HG03045 (cell line): ENCODE measurements at regions not wholly inside any gene's neighbourhood (a gene's known extent, or its start where the extent isn't known, plus 50 kb on each side); places are given as distances from the start of the nearest gene placed in this dataset.

Experiments used
- ATAC-seq: cut with Tn5 transposase; IDR thresholded peaks from one replicate; pipeline ENCODE4 v1.9.1; 2021; ENCODE audit warnings: mild to moderate bottlenecking, moderate library complexity; ENCODE audit not compliant: unreplicated experiment

DNA sequence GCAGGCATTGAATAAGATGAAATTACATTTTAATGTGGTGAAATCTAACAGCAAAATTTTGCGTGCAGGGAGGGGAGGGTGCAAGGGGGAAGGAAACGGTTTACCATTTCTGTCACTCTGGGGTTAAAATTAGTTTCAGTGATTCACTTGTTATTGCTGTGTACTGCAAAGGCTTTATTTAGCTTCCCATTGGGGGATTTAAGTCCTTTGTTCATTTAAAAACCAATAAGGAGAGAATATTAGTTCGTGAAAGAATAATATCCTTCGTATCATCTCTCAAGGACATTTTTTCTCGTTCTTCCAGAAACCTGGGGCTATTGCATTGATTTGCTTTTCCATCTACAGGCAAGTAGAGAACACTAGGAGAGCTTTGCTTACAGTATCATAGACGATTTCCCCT lies 667.8 kb upstream of the RGMB start:
- ATAC-seq, result no peak

DNA sequence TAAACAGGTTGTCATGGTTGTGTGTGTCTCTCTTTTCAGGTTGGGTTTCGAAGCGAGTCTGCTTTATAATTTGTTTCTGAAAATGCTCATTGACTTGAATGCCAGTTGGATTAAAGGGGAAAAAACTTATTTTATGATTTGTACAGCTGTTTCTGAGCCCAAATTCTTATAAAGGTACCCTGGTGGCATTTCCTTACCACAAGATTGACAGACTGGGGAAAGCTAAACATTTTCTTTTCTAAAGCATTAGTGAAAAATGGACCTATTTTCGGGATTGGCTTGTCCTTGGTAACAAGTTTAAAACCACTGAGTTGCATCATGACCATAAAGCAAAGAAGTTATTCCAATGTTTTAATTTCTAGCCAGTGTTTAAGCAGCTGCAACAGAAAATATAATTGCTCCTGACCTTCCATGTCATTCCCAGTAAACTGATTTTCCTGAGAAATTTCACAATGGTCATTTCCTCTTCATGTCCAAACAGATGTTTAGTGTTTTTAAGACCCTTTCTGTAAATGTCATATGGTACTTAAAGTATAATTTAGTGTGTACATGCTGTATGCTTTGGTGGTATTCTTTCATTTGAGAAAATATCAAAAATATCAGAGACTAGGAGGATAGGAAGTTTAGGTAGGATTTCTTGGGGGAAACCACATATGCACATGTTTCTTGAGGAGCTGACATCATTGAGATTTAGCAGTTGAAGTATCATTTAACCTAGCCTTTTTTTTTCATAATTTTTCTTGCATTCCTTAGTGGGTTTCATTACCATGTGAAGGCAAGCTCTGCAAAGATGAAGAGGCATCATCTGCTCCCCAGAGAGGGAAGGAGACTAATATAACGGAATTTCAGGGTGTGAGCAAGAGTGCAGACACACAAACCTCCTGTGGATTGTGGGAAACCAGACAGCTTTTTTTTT lies 667.1 kb upstream of the RGMB start:
- no peak for ATAC-seq

GRCh38 chr5:98108497-98108896 lies 665.0 kb upstream of the RGMB start:
- ATAC-seq, result no peak

- no peak for ATAC-seq
Measured at GRCh38 chr5:98109561-98110006, 663.9 kb upstream of the RGMB start.

GRCh38 chr5:98110282-98110691 lies 663.2 kb upstream of the RGMB start:
- no peak for ATAC-seq

- ATAC-seq, result no peak
Measured at GRCh38 chr5:98110791-98111190, 662.7 kb upstream of the RGMB start.

DNA sequence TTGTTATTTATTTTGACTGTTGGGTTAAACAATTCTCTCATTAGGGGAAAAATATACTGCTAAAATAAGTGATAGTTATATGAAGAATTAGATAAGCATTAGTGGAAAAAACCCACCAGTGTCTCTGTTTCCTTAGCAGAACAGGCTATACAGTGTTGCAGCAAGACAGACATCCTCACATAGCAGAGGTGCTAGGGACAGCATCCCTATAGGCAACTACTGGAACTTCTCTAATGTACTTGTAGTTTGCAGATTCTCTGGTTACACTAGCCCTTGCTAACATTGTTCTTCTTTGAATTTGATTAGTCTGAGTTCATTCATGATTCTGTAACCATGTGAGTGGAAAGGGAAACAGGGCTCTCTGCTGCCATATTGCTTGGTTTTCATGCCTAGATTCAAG lies 661.8 kb upstream of the RGMB start:
- ATAC-seq, result no peak

DNA sequence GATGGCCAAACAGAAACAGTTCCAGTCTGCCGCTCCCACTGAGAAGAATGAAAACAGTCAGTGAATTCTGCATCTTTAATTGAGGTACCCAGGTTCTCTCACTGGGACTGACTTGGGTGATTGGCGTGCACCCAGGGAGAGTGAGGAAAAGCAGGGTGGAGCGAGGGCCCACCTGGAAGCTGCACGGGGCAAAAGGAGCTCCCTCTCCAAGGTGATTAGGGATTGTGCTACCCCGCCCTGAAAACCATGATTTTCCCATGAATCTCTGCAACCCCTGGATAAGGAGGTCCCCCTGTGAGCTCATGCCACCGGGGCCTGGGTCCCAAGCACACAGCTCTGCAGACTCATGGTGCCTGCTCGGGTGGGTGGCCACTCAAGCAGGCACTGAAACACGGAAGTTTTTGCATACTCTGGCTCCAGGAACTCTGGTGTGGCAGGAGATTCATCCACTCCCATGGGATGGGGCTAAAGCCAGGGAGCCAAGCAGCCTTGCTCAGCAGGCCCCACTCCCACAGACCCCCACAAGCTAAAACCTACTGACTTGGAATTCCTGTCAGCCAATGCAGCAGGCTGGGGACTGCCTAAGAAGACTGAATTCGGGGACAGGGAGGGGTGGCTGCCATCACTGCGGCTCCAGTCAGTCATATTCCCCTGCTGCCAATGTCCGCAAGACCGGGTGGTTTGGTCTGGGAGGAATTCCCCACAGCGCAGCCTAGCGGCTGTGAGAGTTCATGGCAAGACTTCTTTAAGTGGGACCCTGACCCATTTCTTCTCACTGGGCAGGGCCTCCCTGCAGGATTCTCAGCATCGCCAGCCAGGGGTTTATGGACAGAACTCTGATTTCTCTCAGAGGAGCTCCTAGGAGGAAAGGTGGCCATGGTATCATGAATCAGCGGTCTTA lies 652.2 kb upstream of the RGMB start:
- ATAC-seq, result no peak

DNA sequence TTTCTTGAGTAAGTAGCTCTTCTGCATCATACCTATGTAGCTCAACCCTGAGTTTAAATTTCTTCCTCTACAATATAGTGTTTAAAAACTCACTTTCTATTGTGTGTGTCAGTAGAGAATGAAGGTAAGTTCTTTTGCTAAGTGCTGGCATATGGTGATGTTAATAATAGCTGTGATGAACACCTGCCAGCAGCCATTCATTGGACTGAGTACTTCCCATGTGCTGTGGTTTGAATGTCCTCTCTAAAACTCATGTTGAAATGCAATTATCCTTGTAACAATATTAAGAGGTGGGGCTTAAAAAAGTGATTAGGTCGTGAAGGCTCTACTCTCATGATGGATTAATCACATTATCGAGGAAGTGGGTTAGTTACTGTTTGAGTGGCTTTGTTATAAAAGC lies 645.2 kb upstream of the RGMB start:
- no peak for ATAC-seq

DNA sequence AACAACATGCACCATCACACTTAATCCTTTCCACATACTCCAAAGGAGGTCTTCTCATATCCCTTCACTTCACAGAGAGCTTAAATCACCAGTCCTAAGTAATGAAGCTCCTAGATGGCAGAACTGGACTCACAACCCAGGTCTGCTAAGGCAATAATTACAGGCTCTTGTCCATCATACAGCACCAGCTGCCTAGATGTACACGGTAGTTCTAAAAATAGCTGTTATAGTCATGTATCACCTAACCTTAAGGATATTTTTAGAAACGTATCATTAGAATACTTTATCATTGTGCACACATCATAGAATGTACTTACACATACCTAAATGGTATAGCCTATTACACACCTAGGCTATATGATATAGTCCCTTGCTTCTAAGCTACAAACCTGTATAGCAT lies 644.6 kb upstream of the RGMB start:
- ATAC-seq, result no peak

GRCh38 chr5:98130261-98131035 lies 643.0 kb upstream of the RGMB start:
- ATAC-seq, result no peak

- ATAC-seq, result no peak
Measured at GRCh38 chr5:98144116-98144515, 629.3 kb upstream of the RGMB start.

GRCh38 chr5:98144710-98145109 lies 628.8 kb upstream of the RGMB start:
- no peak for ATAC-seq

DNA sequence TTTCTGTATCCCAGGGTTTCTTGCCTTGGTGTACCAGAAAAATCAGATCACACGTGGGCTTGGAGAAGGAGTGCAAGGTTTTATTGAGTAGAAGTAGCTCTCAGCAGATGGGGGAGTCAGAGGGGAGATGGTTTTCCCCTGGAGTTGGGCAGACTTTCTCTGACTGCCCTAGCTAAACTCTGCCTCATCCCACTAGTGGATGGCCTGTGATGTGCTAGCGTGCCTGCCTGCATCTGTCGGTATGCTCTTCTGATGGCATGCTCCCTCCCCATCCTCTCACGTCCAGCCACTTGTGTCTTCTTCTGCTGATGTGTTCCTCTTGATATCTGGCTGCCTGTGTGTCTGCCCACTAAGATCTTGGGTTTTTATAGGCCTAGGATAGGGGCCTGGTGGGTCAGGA lies 616.1 kb upstream of the RGMB start:
- ATAC-seq, result no peak

DNA sequence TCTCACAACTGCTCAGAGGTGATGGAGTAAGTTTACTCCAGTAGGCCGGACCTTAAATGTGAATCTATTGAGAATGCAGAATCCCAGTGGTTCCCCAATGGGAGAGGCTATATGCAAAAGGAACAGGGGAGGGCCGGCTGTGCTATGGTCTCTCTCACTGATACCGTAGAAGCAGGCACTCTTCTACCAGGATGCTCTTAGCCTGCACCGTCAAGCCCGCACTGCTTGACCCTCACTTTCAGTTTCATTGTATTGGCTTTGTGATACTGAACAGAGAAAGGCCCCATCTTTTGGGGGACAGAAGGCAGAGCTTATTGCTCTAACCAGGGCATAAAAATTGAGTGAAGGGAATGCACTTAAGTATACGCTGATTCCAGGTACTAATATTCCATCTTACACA lies 615.0 kb upstream of the RGMB start:
- no peak for ATAC-seq

- no peak for ATAC-seq
Measured at GRCh38 chr5:98163796-98164493, 609.5 kb upstream of the RGMB start.

GRCh38 chr5:98168871-98169270 lies 604.6 kb upstream of the RGMB start:
- no peak for ATAC-seq

- no peak for ATAC-seq
Measured at GRCh38 chr5:98170994-98171393, 602.5 kb upstream of the RGMB start.

DNA sequence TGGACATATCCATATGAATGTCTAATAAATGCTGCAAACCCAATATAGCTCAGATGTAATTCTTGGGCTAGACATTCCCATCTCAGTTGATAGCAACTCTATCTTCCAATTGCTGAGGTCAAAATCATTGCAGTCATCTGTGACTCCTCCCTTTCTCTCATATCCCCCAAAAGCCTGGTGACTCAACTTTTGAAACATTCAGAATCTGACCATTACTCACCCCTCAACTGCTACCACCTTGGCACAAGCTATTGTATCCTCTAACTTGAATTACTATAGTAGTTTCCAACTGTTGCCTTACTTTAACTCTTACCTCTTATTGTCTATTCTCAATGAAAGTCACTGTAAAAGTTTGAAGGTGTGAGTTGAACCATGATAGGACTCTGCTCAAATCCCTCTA lies 600.1 kb upstream of the RGMB start:
- ATAC-seq, result no peak

DNA sequence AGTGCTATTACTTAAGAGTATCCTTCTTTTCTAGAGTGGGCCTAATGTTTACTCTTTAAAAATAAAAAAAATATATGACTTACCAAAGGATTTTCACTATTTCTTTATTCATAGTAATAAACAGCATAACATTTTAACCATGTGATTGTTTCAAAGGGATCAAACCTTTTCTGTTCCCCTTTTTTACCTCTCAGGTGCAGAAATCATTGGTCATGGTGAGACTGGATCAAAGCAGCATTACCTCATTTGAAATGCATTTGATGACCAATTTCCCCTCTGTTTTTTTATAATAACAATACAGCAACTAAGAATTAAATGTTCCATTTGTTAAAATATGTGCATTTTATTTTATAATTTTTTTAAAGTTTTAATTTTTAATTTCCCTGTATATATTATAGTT lies 598.0 kb upstream of the RGMB start:
- ATAC-seq, result no peak
